Retinal pigment epithelial cell (primary cell): ENCODE measurements at regions not wholly inside any gene's neighbourhood (a gene's known extent, or its start where the extent isn't known, plus 50 kb on each side); places are given as distances from the start of the nearest gene placed in this dataset.
A peak's percentile ranks its signal among the peaks of the same experiment; 100 is the strongest.

Experiments
- DNase-seq: peaks from one replicate; pipeline ENCODE4 v3.0.0-alpha.2; 2010; ENCODE audit warnings: low read depth
- H3K4me3 ChIP-seq: 2 replicates; pipeline ENCODE4 v1.5.1; 2011; ENCODE audit warnings: mild to moderate bottlenecking, low read length, control low read depth, moderate library complexity
- TF ChIP-seq, protein P1 (sequence below): conservative IDR thresholded peaks from 2 replicates; pipeline ENCODE4 v1.5.1; 2011; ENCODE audit warnings: low read depth, low read length, control low read depth, inconsistent platforms

DNA sequence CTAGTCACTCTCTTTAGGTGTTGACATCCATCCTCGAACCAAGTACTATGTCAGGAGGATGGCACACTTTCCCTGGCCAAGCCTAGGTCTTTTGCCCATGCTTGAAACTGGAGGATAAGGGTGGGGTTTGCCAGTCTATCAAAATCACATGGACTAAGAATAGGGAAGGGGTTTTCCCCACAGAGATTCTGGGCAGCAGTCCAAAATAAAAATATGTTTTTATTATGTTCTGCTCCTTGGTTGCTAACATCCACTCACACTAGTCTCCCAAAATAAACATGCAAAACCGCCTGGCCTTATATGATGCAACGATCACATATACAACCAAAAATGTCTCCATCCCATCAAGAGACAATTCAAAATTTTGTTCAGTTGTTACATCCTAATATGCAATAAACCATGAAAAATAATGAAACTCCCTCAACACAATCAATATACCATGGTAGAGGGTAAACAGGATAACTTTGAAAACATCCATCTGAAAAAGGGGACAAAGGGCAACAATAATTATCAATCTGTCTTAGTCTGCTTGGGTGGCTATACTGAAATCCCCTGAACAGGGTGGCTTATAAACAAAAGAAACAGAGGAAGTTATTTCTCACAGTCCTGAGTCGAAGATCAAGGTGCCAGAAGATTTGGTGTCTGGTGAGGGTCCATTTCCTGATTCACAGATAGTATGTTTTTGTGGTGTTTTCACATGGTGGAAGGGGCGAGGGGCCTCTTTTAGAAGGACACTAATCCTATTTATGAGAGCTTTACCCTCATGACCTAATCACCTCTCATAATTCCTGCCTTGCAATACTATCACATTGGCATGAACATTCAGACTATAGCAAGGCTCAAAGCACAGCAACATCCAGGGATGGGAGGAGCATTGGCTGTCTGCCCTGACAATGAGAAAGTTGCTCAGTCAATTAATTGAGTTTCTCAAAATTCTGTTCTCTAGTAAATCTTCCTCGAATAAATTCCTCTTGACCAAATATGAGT lies 159.3 kb downstream of the ETV1 start:
- peak; percentile 51 for DNase-seq

DNA sequence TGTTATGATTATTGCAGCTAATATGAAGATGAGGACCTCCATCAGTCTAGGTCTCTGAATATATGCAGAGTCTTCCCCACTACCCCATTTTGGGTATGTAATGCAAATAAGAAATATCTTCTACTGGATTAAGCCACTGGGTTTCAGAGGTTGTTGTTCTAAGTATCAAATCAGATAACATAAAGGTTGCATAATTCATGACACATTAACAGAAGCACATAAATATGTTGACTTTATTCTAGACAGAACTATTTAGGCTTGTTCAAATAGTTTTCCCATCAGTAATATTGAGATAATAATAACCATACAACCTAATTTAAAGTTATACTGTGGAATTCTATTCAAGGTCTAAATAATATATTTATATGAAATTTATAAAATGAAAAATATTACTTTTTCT lies 157.1 kb downstream of the ETV1 start:
- H3K4me3 ChIP-seq, result no peak overlapping the region
- no peak for DNase-seq
- TF ChIP-seq, protein P1, sequence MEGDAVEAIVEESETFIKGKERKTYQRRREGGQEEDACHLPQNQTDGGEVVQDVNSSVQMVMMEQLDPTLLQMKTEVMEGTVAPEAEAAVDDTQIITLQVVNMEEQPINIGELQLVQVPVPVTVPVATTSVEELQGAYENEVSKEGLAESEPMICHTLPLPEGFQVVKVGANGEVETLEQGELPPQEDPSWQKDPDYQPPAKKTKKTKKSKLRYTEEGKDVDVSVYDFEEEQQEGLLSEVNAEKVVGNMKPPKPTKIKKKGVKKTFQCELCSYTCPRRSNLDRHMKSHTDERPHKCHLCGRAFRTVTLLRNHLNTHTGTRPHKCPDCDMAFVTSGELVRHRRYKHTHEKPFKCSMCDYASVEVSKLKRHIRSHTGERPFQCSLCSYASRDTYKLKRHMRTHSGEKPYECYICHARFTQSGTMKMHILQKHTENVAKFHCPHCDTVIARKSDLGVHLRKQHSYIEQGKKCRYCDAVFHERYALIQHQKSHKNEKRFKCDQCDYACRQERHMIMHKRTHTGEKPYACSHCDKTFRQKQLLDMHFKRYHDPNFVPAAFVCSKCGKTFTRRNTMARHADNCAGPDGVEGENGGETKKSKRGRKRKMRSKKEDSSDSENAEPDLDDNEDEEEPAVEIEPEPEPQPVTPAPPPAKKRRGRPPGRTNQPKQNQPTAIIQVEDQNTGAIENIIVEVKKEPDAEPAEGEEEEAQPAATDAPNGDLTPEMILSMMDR, result no peak

More for the DNA sequence above, 159.3 kb downstream of the ETV1 start:
- H3K4me3 ChIP-seq, result no peak overlapping the region
- TF ChIP-seq, protein P1, result no peak

DNA sequence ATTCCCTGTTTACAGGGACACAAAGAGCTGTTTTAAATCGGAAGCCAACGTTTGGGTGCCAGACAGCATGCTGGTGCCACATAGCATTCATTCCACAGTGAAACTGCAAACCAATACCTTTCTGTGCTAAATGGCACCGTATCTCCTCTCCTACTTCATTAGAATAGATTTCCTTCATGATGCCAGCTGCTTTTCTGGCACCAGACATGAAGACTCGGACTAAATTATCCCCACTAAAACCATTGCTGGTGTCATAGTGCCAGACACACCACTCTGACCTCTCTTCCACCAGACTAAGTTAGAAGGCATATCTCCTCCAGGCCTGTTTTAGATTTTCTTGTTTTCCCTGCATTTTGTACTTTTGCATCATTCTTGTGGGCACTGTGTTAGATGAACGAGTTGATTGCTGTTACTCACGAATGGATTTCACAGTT lies 155.1 kb downstream of the ETV1 start:
- TF ChIP-seq, protein P1, result no peak
- no peak overlapping the region for H3K4me3 ChIP-seq
- DNase-seq, result no peak

DNA sequence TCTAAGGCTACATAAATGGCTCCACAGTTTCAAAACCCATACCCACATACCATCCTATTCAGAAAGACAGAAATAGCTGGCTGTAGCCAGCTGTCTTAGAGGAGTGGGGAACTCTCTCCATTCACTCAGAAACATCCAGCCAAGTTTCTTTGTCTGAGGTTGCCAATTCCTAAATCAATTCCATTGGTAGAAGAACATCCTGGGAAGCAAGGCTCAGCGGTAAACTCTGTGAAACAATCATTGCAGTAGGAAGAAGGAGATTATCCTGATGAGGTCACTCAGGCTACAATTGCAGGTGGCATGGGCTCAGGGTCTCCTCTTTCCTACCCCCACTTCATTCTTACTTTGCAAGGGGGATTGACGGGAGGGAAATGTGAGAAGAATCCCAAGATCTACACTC lies 154.0 kb downstream of the ETV1 start:
- DNase-seq, result no peak
- H3K4me3 ChIP-seq, result no peak overlapping the region
- TF ChIP-seq, protein P1, result no peak

DNA sequence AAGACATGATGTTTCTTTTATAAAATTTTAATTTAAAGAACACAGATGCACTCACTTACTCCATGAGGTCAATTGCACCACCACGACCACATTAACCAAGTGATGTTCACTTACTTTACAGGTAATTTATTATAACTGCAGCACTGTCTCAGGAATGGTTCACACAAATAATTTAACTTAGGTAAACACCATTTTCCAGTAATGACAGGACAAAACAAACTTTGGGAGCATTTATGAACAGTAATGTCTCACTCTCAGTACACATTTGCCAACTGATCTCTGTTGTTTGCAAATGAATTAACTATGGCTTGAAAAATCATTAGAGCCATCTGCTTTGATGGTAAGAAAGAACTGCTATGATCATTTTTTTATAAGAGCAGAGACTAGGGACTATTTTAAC lies 150.4 kb downstream of the ETV1 start:
- TF ChIP-seq, protein P1, result no peak
- no peak for DNase-seq
- no peak overlapping the region for H3K4me3 ChIP-seq
